ENCODE measurements at regions not wholly inside any gene's neighbourhood (a gene's known extent, or its start where the extent isn't known, plus 50 kb on each side); places are given as distances from the start of the nearest gene placed in this dataset.
"Not testable (repeated sequence)": the region's sequence is repeated elsewhere in the genome, so short reads cannot be mapped to it uniquely, and the experiment has no call there.

DNA sequence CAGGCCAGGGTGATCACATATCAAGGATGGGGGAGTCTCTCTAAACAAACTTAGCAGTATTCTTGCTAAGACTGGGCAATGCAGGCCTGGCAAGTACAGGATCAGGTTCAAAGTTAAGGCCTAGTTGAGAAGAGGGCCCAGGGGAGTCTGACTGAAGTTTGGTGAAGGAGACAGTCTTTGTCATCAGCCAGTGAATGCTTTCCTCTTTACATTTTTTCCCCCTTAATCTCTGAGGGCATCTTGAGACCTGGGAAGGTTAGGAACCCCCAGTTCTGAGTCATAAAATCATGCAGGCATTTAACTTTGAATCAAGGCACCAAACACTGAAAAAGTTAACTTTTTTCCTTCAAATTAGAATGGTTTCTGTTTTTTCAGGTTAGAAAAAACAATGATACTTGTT is 311.5 kb downstream of the REEP3 start:
- TF ChIP-seq, protein P1, sequence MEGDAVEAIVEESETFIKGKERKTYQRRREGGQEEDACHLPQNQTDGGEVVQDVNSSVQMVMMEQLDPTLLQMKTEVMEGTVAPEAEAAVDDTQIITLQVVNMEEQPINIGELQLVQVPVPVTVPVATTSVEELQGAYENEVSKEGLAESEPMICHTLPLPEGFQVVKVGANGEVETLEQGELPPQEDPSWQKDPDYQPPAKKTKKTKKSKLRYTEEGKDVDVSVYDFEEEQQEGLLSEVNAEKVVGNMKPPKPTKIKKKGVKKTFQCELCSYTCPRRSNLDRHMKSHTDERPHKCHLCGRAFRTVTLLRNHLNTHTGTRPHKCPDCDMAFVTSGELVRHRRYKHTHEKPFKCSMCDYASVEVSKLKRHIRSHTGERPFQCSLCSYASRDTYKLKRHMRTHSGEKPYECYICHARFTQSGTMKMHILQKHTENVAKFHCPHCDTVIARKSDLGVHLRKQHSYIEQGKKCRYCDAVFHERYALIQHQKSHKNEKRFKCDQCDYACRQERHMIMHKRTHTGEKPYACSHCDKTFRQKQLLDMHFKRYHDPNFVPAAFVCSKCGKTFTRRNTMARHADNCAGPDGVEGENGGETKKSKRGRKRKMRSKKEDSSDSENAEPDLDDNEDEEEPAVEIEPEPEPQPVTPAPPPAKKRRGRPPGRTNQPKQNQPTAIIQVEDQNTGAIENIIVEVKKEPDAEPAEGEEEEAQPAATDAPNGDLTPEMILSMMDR (conservative IDR thresholded peaks at IDR 0.05; ENCODE audit: control insufficient read depth, insufficient read depth, low read depth, low read length) = no peak
- no peak overlapping the region for H3K4me3 ChIP-seq (ENCODE audit: control insufficient read depth, low read depth, low read length)
- no peak for DNase-seq (ENCODE audit: low read depth)

DNA sequence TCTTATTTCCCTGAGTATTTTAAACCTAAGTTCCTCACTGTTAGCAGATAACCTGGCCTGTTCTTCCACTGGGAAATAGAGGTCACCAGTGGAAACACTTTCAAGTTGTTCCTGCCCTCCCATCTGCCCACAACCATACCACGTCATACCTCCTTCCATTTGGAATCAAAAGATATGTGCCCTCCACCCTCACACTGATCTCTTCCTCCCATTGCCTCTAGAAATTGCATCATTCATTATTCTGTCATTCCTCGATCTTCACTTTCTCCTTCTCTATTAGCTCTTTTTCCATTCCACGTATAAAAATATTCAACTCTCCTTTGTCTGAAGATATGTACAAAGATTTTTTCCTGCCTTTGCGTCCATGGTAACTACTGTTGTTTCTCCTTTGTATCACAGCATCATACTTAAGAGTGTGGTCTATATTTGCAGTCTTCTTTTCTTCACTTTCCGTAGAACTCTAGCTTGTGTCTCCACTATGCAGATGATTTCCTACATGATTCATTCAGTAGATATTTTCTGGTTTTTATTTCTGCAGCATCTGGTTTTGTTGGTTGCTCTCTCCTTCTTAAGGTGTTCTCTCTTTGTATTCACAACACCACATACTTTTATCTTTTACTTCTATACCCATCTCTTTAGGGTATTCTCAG is 312.3 kb downstream of the REEP3 start:
- TF ChIP-seq, protein P1 (conservative IDR thresholded peaks at IDR 0.05; ENCODE audit: control insufficient read depth, insufficient read depth, low read depth, low read length) = no peak
- H3K4me3 ChIP-seq (ENCODE audit: control insufficient read depth, low read depth, low read length) = no peak overlapping the region
- DNase-seq (ENCODE audit: low read depth) = peak; percentile 6

DNA sequence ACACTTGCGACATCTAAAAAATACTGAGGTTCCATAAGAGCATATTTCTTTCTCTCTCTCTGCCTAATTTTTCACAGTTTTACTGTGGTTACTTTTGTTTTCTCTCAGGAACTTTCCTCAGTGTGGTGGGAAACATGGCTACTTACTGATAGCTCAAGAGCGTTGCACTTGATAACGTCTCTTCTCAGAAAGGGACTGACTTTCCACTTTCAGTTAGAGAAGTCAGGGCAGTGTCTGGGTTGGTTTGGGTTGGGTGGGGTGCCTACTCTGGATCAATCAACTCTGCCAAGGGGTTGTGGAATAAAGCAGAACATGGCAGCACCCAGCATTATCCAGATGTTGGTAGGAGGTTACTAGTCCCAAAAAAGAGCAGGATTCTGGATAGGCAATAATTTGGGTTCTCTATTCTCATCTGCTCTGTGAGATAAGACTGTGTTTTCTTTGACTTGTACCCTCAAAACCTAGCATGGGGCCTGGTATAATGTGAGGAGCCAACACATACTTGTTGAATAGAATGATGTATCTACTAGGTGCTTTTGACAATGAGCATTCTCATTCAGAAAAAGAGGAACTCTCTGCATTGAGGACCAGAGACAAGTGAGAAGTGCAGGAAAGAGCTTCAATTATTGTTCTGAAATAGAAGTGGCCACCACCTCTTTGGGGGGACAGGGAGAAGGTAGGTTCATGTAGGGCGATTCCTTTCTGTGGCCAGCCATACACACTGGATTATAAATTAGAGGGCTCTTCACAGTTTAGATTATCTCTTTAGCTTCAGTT is 315.7 kb downstream of the REEP3 start:
- no peak for DNase-seq (ENCODE audit: low read depth)
- H3K4me3 ChIP-seq (ENCODE audit: control insufficient read depth, low read depth, low read length) = no peak overlapping the region
- TF ChIP-seq, protein P1 (conservative IDR thresholded peaks at IDR 0.05; ENCODE audit: control insufficient read depth, insufficient read depth, low read depth, low read length) = no peak

DNA sequence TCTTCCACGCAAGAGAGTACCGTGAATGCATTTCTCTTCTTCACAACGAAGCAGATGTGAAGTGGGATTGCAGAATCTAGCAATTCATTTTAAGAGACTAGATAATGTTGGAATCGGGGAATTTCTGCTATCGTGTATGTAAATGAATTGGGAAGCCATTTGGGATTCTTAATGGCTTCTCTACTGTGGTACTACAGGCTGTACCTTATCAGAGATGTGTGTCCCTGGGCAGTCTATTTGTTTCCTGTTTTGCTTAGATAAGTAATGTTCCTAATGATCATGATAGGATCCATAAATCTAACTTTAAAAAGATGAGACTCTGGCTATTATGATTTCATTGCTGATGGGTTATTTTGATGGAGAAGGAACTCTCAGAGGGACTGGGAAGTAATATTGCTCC is 320.6 kb downstream of the REEP3 start:
- no peak overlapping the region for H3K4me3 ChIP-seq (ENCODE audit: control insufficient read depth, low read depth, low read length)
- TF ChIP-seq, protein P1 (conservative IDR thresholded peaks at IDR 0.05; ENCODE audit: control insufficient read depth, insufficient read depth, low read depth, low read length) = no peak
- no peak for DNase-seq (ENCODE audit: low read depth)

GRCh38 chr10:63843107-63843506 is 321.9 kb downstream of the REEP3 start:
- no peak for DNase-seq (ENCODE audit: low read depth)
- no peak overlapping the region for H3K4me3 ChIP-seq (ENCODE audit: control insufficient read depth, low read depth, low read length)
- TF ChIP-seq, protein P1 (conservative IDR thresholded peaks at IDR 0.05; ENCODE audit: control insufficient read depth, insufficient read depth, low read depth, low read length) = no peak

DNA sequence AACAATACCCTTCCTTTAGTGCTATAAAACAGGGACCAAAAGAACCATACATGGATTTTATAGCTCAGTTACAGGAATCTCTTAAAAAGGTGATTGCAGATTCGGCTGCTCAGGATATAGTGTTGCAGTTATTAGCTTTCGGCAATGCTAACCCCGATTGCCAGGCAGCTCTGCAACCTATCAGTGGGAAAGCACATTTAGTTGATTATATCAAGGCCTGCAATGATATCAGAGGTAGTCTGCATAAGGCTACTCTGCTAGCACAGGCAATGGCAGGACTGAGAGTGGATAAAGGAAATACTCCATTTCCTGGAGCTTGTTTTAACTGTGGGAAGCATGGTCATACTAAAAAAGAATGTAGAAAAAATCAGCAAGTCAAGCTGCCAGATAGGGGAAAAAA is 327.7 kb downstream of the REEP3 start:
- DNase-seq (ENCODE audit: low read depth); H3K4me3 ChIP-seq (ENCODE audit: control insufficient read depth, low read depth, low read length): not testable (repeated sequence)

- DNase-seq (ENCODE audit: low read depth) = no peak
- TF ChIP-seq, protein P1 (conservative IDR thresholded peaks at IDR 0.05; ENCODE audit: control insufficient read depth, insufficient read depth, low read depth, low read length) = no peak
- H3K4me3 ChIP-seq (ENCODE audit: control insufficient read depth, low read depth, low read length) = no peak overlapping the region
Measured at GRCh38 chr10:63862860-63863259, 341.7 kb downstream of the REEP3 start.

All from fibroblast of mammary gland (primary cell).